Adrenal gland (tissue), 9 donors: ENCODE measurements at regions not wholly inside any gene's neighbourhood (a gene's known extent, or its start where the extent isn't known, plus 50 kb on each side); places are given as distances from the start of the nearest gene placed in this dataset.

ENCODE experiments used
- DNase-seq, 7 donors: peaks; one replicate each; pipeline ENCODE4 v3.0.0-alpha.2; 2019 to 2020
- H3K27ac ChIP-seq, 5 donors: fragments of 200-600 bp; sonication (generic) in 4 of 5; 1 replicate in 3 of 5; 2 replicates in 2 of 5; pipeline versions ENCODE4 v1.5.1 to v1.8.0; 2016 to 2020; ENCODE audit warnings: mild to moderate bottlenecking in 1 of 5
- H3K27me3 ChIP-seq: fragments of 200-600 bp; 2 replicates; pipeline ENCODE4 v1.8.0; 2021
- H3K36me3 ChIP-seq, 2 donors: fragments of 200-600 bp; replicated peaks in 1 of 2; 1 replicate in 1 of 2; 2 replicates in 1 of 2; pipeline versions ENCODE4 v1.5.1 to v1.8.0; 2018 to 2022
- H3K4me1 ChIP-seq, 2 donors: fragments of 200-600 bp; replicated peaks in 1 of 2; 1 replicate in 1 of 2; 2 replicates in 1 of 2; pipeline versions ENCODE4 v1.5.1 to v1.8.0; 2018 to 2021
- H3K4me3 ChIP-seq, 4 donors: fragments of 200-600 bp; sonication (generic) in 3 of 4; one replicate each; pipeline ENCODE4 v1.5.1; 2016 to 2018
- H3K9me3 ChIP-seq, 3 donors: fragments of 200-600 bp; sonication (generic) in 1 of 3; replicated peaks in 1 of 3; 1 replicate in 2 of 3; 2 replicates in 1 of 3; pipeline versions ENCODE4 v1.5.1 to v1.8.0; 2016 to 2021
- POLR2A ChIP-seq, 2 donors: fragments of 450-650 bp; IDR thresholded peaks; one replicate each; pipeline ENCODE4 v1.6.1; 2017; ENCODE audit warnings: antibody characterized with exemption in 2 of 2, mild to moderate bottlenecking in 2 of 2, moderate library complexity in 1 of 2
- WGBS, 4 donors: extraction: QIAGEN DNeasy Blood & Tissue Kit in 2 of 4; methylation state at CpG; one replicate each; pipeline versions ENCODE4 v1.1.5 to v1.1.7; 2013 to 2017; 5-methylcytosine and 5-hydroxymethylcytosine counted together
- intact Hi-C, 2 donors: fragments of 100-400 bp; cut with DNase I; formaldehyde crosslinking; loops; one replicate each; pipeline versions ENCODE4 v1.14.1 to v1.15.0; 2022 to 2023
- TF ChIP-seq, protein P1 (sequence below), 6 experiments: fragments of 450-650 bp in 4 of 6; fragments of 200-600 bp in 2 of 6; sonication (generic) in 1 of 6; IDR thresholded peaks; 1 replicate in 5 of 6; 2 replicates in 1 of 6; pipeline versions ENCODE4 v1.5.1 to v1.8.0; 2016 to 2021; ENCODE audit warnings: antibody characterized with exemption in 6 of 6, mild to moderate bottlenecking in 2 of 6, moderate library complexity in 1 of 6
- donor health status: healthy with polysubstance abuse.
- donor health status: Bipolar disorder and iron deficiency.
- donor health status: DM: yes; HTN: yes; CAD: no.
- donor health status: DM: no; HTN: no; CAD: no.
- donor health status: DM: no; HTN: no; CAD: no.

DNA sequence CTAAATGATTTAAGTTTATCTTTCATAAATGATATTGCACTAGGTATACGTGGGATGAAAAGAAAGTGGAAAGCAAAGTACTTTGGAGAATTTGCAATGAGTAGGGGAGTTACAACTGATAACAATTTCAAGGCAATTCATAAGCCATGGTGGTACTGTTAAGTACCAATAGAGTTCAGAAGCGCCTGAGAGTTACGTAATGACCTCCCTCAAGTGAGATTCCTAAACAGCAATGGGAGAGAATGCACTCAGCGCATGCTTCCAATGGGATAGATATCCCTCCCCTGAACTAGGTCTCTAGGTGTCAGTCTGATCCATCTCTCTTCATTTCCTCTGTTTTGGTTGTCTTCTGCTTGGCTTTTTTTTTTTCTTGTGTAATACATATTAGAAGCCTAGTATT is 249.3 kb downstream of the NNT start:
- H3K36me3 ChIP-seq = no peaks in the 10 kb centered on the region
- 82 to 90% (median 86%) methylated on average over 4 of the region's 4 CpGs for WGBS, 4 donors
- no peak overlapping the region for H3K27ac ChIP-seq
- H3K4me3 ChIP-seq = no peak overlapping the region
- no peak for DNase-seq
- TF ChIP-seq POLR2A (IDR thresholded peaks at IDR 0.05) = no peak
- TF ChIP-seq, protein P1, sequence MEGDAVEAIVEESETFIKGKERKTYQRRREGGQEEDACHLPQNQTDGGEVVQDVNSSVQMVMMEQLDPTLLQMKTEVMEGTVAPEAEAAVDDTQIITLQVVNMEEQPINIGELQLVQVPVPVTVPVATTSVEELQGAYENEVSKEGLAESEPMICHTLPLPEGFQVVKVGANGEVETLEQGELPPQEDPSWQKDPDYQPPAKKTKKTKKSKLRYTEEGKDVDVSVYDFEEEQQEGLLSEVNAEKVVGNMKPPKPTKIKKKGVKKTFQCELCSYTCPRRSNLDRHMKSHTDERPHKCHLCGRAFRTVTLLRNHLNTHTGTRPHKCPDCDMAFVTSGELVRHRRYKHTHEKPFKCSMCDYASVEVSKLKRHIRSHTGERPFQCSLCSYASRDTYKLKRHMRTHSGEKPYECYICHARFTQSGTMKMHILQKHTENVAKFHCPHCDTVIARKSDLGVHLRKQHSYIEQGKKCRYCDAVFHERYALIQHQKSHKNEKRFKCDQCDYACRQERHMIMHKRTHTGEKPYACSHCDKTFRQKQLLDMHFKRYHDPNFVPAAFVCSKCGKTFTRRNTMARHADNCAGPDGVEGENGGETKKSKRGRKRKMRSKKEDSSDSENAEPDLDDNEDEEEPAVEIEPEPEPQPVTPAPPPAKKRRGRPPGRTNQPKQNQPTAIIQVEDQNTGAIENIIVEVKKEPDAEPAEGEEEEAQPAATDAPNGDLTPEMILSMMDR (IDR thresholded peaks at IDR 0.05) = no peak
- intact Hi-C loops = no loop called here
- H3K4me1 ChIP-seq = no peaks in the 10 kb centered on the region
- H3K27me3 ChIP-seq = no peaks in the 10 kb centered on the region
- no peaks in the 10 kb centered on the region for H3K9me3 ChIP-seq

DNA sequence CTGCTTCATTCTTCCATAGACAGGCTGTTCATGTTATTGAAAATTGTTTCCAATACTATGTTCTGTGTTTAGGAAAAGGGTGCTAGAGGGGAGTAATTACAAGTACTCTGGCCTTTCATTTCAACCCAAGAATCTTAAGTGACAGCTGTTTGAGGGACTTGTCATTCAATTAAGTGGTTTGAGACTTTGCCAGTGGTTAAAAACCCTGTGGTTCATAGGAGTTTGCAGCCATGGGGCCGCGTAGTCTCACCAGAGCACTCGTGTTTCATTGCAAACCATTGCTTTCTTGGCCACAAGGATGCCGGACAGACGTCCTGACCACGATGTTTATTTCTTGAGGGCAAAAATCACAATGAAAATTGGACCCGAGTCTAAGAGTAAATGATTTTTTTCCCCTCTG is 248.8 kb downstream of the NNT start:
- Histone ChIP-seq H3K4me1 (no peaks in the 10 kb centered on the region), H3K27ac (no peak overlapping the region), H3K9me3 (no peaks in the 10 kb centered on the region), H3K4me3 (no peak overlapping the region), H3K27me3 (no peaks in the 10 kb centered on the region), H3K36me3 (no peaks in the 10 kb centered on the region)
- intact Hi-C loops = no loop called here
- DNase-seq = no peak
- no peak for TF ChIP-seq POLR2A (IDR thresholded peaks at IDR 0.05)
- TF ChIP-seq, protein P1 (IDR thresholded peaks at IDR 0.05) = no peak
- 65 to 81% (median 75%) methylated on average over 7 of the region's 7 CpGs for WGBS, 4 donors

DNA sequence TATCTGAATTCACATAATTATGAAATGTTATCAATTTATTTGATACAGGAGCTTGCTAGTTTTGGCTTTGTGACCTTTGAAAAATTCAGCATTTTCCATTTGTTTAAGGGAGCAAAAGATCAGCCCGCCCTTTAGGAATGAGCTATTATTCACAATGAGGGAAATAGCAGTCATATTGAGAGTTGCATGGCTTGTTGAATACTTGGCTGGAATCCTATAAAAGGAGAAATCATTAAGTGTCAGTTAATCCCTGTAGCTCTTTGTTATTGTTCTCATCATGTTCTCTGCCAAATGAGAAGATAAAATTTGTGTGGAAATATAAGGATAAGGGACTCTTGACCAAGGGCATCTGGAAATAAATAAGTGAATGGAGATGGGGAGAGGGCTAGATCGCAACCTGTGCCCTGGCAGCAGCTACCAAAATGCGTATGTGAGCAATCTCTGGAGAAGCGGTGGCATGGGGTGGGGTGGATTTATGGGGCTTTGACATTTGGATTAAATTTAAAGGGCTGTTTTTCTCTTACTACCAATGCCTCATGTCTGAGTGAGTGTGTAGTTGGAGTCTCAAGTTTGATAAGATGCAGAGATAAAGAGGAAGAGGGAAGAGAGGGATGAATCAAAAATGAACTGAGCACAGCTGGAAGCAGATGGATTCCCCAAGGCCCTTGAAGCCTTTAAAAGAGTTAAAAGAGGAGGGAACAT is 237.6 kb downstream of the NNT start:
- no peaks in the 10 kb centered on the region for H3K4me1 ChIP-seq
- no peaks in the 10 kb centered on the region for H3K36me3 ChIP-seq
- H3K27ac ChIP-seq = no peak overlapping the region
- H3K27me3 ChIP-seq = no peaks in the 10 kb centered on the region
- TF ChIP-seq, protein P1 (IDR thresholded peaks at IDR 0.05) = no peak
- TF ChIP-seq POLR2A (IDR thresholded peaks at IDR 0.05) = no peak
- no peaks in the 10 kb centered on the region for H3K9me3 ChIP-seq
- no peak overlapping the region for H3K4me3 ChIP-seq
- WGBS, 4 donors = 65 to 87% (median 70%) methylated on average over 4 of the region's 4 CpGs
- intact Hi-C loops = no loop called here
- DNase-seq = peak in 1 of 7 donors; percentile 20

DNA sequence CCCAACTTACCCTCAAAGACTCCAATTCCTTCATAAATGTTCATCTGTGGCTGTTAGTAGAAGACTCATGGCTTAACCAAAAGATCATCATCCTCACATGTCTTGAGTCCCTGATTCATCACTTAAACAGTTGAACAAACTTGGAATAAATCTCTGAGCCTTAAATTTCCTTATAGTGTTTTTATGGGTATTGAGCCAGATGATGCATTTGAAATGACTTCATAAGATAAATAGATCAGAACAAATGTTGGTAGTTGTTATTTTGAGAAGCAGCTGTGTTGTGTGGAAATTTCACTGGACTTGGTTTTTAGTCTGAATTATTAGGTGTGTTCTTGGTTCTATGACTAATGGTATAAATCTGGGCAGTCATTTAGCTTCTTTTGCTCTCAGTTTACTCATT is 236.2 kb downstream of the NNT start:
- Histone ChIP-seq H3K36me3 (no peaks in the 10 kb centered on the region), H3K4me1 (no peaks in the 10 kb centered on the region), H3K9me3 (no peaks in the 10 kb centered on the region), H3K4me3 (no peak overlapping the region), H3K27ac (no peak overlapping the region), H3K27me3 (no peaks in the 10 kb centered on the region)
- TF ChIP-seq, protein P1 (IDR thresholded peaks at IDR 0.05) = no peak
- TF ChIP-seq POLR2A (IDR thresholded peaks at IDR 0.05) = no peak
- intact Hi-C loops = no loop called here
- no peak for DNase-seq
